K562 (cell line): ENCODE measurements at regions not wholly inside any gene's neighbourhood (a gene's known extent, or its start where the extent isn't known, plus 50 kb on each side); places are given as distances from the start of the nearest gene placed in this dataset.

Experiments used
- CBX1 ChIP-seq: sonication (generic); IDR thresholded peaks from 2 replicates; pipeline ENCODE4 v1.6.1; 2016; ENCODE audit warnings: antibody characterized with exemption, low read depth, mild to moderate bottlenecking
- CEBPB ChIP-seq: fragments of 450-650 bp; IDR thresholded peaks from 2 replicates; pipeline ENCODE4 v1.6.1; 2016; ENCODE audit warnings: missing genetic modification characterization, missing compliant biosample characterization
- HNRNPK ChIP-seq: fragments of 200-400 bp; formaldehyde crosslinking; IDR thresholded peaks from one replicate; pipeline ENCODE4 v1.6.1; 2018; ENCODE audit warnings: mild to moderate bottlenecking, low read depth, low read length; ENCODE audit not compliant: poor library complexity, severe bottlenecking
- MAFK ChIP-seq: IDR thresholded peaks from 2 replicates; pipeline ENCODE4 v1.6.1; 2011; ENCODE audit warnings: low read length, improper control_type of control experiment
- MYBL2 ChIP-seq, 2 experiments: fragments of 450-650 bp in 1 of 2; sonication (generic) in 1 of 2; formaldehyde crosslinking in 1 of 2; IDR thresholded peaks; 2 replicates each; pipeline versions ENCODE4 v1.6.1 to v1.8.1; 2017 to 2022; ENCODE audit warnings: borderline replicate concordance in 1 of 2, inconsistent platforms in 1 of 2, low read depth in 1 of 2, mild to moderate bottlenecking in 1 of 2, missing genetic modification reagents in 1 of 2, moderate library complexity in 1 of 2
- NCOR1 ChIP-seq: fragments of 450-650 bp; IDR thresholded peaks from 2 replicates; pipeline ENCODE4 v1.6.1; 2016; ENCODE audit warnings: mild to moderate bottlenecking, moderate library complexity
- RFX1 ChIP-seq: fragments of 450-650 bp; IDR thresholded peaks from 2 replicates; pipeline ENCODE4 v1.6.1; 2016; ENCODE audit warnings: mild to moderate bottlenecking, moderate library complexity
- TAL1 ChIP-seq: fragments of 450-650 bp; IDR thresholded peaks from 2 replicates; pipeline ENCODE4 v1.6.1; 2016; ENCODE audit warnings: mild to moderate bottlenecking
- ZNF551 ChIP-seq: fragments of 250-450 bp; sonication (Bioruptor Pico); IDR thresholded peaks from 2 replicates; pipeline ENCODE4 v1.5.0; 2021; ENCODE audit warnings: mild to moderate bottlenecking, moderate library complexity
- TF ChIP-seq, protein P1 (sequence below), 2 experiments: fragments of 450-650 bp; IDR thresholded peaks; 2 replicates each; pipeline ENCODE4 v1.6.1; 2018; ENCODE audit warnings: mild to moderate bottlenecking in 2 of 2, low read depth in 1 of 2; ENCODE audit not compliant: partially characterized antibody in 2 of 2
- TF ChIP-seq, protein P2 (sequence below), 3 experiments: IDR thresholded peaks in 2 of 3; conservative IDR thresholded peaks in 1 of 3; 2 replicates each; pipeline ENCODE4 v1.5.1; 2011 to 2012; ENCODE audit warnings: low read length in 3 of 3, mild to moderate bottlenecking in 3 of 3, control low read depth in 2 of 3, improper control_type of control experiment in 1 of 3, inconsistent platforms in 1 of 3, low read depth in 1 of 3, mixed read lengths in 1 of 3, moderate library complexity in 1 of 3; ENCODE audit not compliant: insufficient read depth in 2 of 3
- TF ChIP-seq, protein P3 (sequence below): fragments of 450-650 bp; conservative IDR thresholded peaks from 2 replicates; pipeline ENCODE4 v1.6.1; 2016; ENCODE audit warnings: missing genetic modification characterization, low read depth, mild to moderate bottlenecking, control low read depth, missing compliant biosample characterization

DNA sequence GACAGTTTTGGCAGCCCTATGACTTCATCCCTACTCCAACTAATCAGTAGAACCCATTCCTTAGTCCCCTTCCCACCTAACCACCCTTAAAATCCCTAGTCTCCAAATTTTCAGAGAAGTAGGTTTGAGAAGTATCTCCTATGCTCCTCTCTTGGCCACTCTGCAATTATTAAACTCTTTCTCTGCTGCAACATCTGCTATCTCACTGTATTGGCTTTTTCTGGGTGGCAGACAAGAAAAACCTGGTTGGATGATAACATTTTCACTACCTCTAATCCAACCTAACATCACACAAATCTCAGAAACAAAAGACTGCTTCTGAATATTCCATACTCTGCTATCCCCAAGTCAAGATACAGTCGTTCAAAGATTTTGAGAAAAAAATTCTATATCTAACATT, 542.4 kb upstream of the SOX9 start:
- TF ChIP-seq CBX1 (no peak), CEBPB (no peak), RFX1 (no peak), ZNF551 (CRISPR knock-in tag) (no peak), HNRNPK (no peak), MYBL2 (IDR thresholded peaks at IDR 0.05; ENCODE audit: low read depth) (no peak), MYBL2 (CRISPR knock-in tag; IDR thresholded peaks at IDR 0.05; ENCODE audit: borderline replicate concordance) (no peak), NCOR1 (no peak), MAFK (no peak), TAL1 (no peak)
- TF ChIP-seq, protein P1, sequence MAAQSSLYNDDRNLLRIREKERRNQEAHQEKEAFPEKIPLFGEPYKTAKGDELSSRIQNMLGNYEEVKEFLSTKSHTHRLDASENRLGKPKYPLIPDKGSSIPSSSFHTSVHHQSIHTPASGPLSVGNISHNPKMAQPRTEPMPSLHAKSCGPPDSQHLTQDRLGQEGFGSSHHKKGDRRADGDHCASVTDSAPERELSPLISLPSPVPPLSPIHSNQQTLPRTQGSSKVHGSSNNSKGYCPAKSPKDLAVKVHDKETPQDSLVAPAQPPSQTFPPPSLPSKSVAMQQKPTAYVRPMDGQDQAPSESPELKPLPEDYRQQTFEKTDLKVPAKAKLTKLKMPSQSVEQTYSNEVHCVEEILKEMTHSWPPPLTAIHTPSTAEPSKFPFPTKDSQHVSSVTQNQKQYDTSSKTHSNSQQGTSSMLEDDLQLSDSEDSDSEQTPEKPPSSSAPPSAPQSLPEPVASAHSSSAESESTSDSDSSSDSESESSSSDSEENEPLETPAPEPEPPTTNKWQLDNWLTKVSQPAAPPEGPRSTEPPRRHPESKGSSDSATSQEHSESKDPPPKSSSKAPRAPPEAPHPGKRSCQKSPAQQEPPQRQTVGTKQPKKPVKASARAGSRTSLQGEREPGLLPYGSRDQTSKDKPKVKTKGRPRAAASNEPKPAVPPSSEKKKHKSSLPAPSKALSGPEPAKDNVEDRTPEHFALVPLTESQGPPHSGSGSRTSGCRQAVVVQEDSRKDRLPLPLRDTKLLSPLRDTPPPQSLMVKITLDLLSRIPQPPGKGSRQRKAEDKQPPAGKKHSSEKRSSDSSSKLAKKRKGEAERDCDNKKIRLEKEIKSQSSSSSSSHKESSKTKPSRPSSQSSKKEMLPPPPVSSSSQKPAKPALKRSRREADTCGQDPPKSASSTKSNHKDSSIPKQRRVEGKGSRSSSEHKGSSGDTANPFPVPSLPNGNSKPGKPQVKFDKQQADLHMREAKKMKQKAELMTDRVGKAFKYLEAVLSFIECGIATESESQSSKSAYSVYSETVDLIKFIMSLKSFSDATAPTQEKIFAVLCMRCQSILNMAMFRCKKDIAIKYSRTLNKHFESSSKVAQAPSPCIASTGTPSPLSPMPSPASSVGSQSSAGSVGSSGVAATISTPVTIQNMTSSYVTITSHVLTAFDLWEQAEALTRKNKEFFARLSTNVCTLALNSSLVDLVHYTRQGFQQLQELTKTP (IDR thresholded peaks at IDR 0.05; ENCODE audit: low read depth in 1 of 2, partially characterized antibody in 2 of 2) = no peak
- TF ChIP-seq, protein P2, sequence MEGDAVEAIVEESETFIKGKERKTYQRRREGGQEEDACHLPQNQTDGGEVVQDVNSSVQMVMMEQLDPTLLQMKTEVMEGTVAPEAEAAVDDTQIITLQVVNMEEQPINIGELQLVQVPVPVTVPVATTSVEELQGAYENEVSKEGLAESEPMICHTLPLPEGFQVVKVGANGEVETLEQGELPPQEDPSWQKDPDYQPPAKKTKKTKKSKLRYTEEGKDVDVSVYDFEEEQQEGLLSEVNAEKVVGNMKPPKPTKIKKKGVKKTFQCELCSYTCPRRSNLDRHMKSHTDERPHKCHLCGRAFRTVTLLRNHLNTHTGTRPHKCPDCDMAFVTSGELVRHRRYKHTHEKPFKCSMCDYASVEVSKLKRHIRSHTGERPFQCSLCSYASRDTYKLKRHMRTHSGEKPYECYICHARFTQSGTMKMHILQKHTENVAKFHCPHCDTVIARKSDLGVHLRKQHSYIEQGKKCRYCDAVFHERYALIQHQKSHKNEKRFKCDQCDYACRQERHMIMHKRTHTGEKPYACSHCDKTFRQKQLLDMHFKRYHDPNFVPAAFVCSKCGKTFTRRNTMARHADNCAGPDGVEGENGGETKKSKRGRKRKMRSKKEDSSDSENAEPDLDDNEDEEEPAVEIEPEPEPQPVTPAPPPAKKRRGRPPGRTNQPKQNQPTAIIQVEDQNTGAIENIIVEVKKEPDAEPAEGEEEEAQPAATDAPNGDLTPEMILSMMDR (IDR thresholded peaks at IDR 0.05 in 2 of 3, conservative IDR thresholded peaks at IDR 0.05 in 1 of 3; ENCODE audit: insufficient read depth in 2 of 3, low read depth in 1 of 3, low read length in 3 of 3) = no peak
- TF ChIP-seq, protein P3, sequence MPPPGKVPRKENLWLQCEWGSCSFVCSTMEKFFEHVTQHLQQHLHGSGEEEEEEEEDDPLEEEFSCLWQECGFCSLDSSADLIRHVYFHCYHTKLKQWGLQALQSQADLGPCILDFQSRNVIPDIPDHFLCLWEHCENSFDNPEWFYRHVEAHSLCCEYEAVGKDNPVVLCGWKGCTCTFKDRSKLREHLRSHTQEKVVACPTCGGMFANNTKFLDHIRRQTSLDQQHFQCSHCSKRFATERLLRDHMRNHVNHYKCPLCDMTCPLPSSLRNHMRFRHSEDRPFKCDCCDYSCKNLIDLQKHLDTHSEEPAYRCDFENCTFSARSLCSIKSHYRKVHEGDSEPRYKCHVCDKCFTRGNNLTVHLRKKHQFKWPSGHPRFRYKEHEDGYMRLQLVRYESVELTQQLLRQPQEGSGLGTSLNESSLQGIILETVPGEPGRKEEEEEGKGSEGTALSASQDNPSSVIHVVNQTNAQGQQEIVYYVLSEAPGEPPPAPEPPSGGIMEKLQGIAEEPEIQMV (tag) = no peak
